Effector memory CD4-positive, alpha-beta T cell (primary cell): ENCODE measurements at regions not wholly inside any gene's neighbourhood (a gene's known extent, or its start where the extent isn't known, plus 50 kb on each side); places are given as distances from the start of the nearest gene placed in this dataset.

ENCODE experiments used
- DNase-seq, 3 donors: peaks; one replicate each; pipeline ENCODE4 v3.0.0-alpha.2; 2020
- H3K27ac ChIP-seq: 2 replicates; pipeline ENCODE4 v1.7.0; 2013; ENCODE audit warnings: mild to moderate bottlenecking, low read length, moderate library complexity; ENCODE audit not compliant: insufficient read depth, poor library complexity, severe bottlenecking
- H3K27me3 ChIP-seq: replicated peaks from 2 replicates; pipeline ENCODE4 v1.7.0; 2013; ENCODE audit warnings: mild to moderate bottlenecking, low read length; ENCODE audit not compliant: insufficient read depth, control insufficient read depth, poor library complexity, severe bottlenecking
- H3K36me3 ChIP-seq: 2 replicates; pipeline ENCODE4 v1.7.0; 2013; ENCODE audit warnings: mild to moderate bottlenecking, low read length, moderate library complexity; ENCODE audit not compliant: control insufficient read depth, insufficient read depth
- H3K4me1 ChIP-seq: 2 replicates; pipeline ENCODE4 v1.7.0; 2013; ENCODE audit warnings: low read length, mild to moderate bottlenecking; ENCODE audit not compliant: control insufficient read depth, insufficient read depth, poor library complexity, severe bottlenecking
- H3K4me3 ChIP-seq: 2 replicates; pipeline ENCODE4 v1.7.0; 2013; ENCODE audit warnings: low read length, low read depth, mild to moderate bottlenecking; ENCODE audit not compliant: insufficient read depth, poor library complexity, severe bottlenecking
- H3K9me3 ChIP-seq: 2 replicates; pipeline ENCODE4 v1.7.0; 2013; ENCODE audit warnings: mild to moderate bottlenecking, low read length, moderate library complexity; ENCODE audit not compliant: control insufficient read depth

- H3K36me3 ChIP-seq, result no peaks in the 10 kb centered on the region
- no peaks in the 10 kb centered on the region for H3K4me1 ChIP-seq
- no peaks in the 10 kb centered on the region for H3K9me3 ChIP-seq
- H3K27me3 ChIP-seq, result no peaks in the 10 kb centered on the region
- no peak overlapping the region for H3K4me3 ChIP-seq
- no peak overlapping the region for H3K27ac ChIP-seq
- no peak for DNase-seq
Measured at GRCh38 chr3:87576752-87577151, 300.4 kb upstream of the POU1F1 start.

- Histone ChIP-seq H3K36me3 (no peaks in the 10 kb centered on the region), H3K27me3 (no peaks in the 10 kb centered on the region), H3K9me3 (no peaks in the 10 kb centered on the region), H3K4me1 (no peaks in the 10 kb centered on the region), H3K4me3 (no peak overlapping the region), H3K27ac (no peak overlapping the region)
- no peak for DNase-seq
Measured at GRCh38 chr3:87575550-87575949, 299.2 kb upstream of the POU1F1 start.

- no peak for DNase-seq
- H3K27me3 ChIP-seq, result no peaks in the 10 kb centered on the region
- H3K4me1 ChIP-seq, result no peaks in the 10 kb centered on the region
- H3K4me3 ChIP-seq, result no peak overlapping the region
- H3K9me3 ChIP-seq, result no peaks in the 10 kb centered on the region
- no peak overlapping the region for H3K27ac ChIP-seq
- H3K36me3 ChIP-seq, result no peaks in the 10 kb centered on the region
Measured at GRCh38 chr3:87568331-87568730, 291.9 kb upstream of the POU1F1 start.

- no peak for DNase-seq
- H3K27me3 ChIP-seq, result no peaks in the 10 kb centered on the region
- no peak overlapping the region for H3K27ac ChIP-seq
- no peaks in the 10 kb centered on the region for H3K9me3 ChIP-seq
- no peaks in the 10 kb centered on the region for H3K36me3 ChIP-seq
- H3K4me1 ChIP-seq, result no peaks in the 10 kb centered on the region
- H3K4me3 ChIP-seq, result no peak overlapping the region
Measured at GRCh38 chr3:87564438-87564837, 288.1 kb upstream of the POU1F1 start.

GRCh38 chr3:87563712-87564111, 287.3 kb upstream of the POU1F1 start:
- Histone ChIP-seq H3K9me3 (no peaks in the 10 kb centered on the region), H3K4me1 (no peaks in the 10 kb centered on the region), H3K36me3 (no peaks in the 10 kb centered on the region), H3K27me3 (no peaks in the 10 kb centered on the region), H3K4me3 (no peak overlapping the region), H3K27ac (no peak overlapping the region)
- DNase-seq, result no peak

GRCh38 chr3:87558492-87558891, 282.1 kb upstream of the POU1F1 start:
- DNase-seq, result no peak
- no peaks in the 10 kb centered on the region for H3K4me1 ChIP-seq
- H3K27ac ChIP-seq, result no peak overlapping the region
- H3K36me3 ChIP-seq, result no peaks in the 10 kb centered on the region
- H3K9me3 ChIP-seq, result no peaks in the 10 kb centered on the region
- H3K4me3 ChIP-seq, result no peak overlapping the region
- H3K27me3 ChIP-seq, result no peaks in the 10 kb centered on the region

GRCh38 chr3:87555290-87555689, 278.9 kb upstream of the POU1F1 start:
- H3K9me3 ChIP-seq, result no peaks in the 10 kb centered on the region
- no peak overlapping the region for H3K4me3 ChIP-seq
- H3K27me3 ChIP-seq, result no peaks in the 10 kb centered on the region
- no peaks in the 10 kb centered on the region for H3K4me1 ChIP-seq
- H3K27ac ChIP-seq, result no peak overlapping the region
- H3K36me3 ChIP-seq, result no peaks in the 10 kb centered on the region
- DNase-seq, result no peak

GRCh38 chr3:87553058-87553457, 276.7 kb upstream of the POU1F1 start:
- Histone ChIP-seq H3K36me3 (no peaks in the 10 kb centered on the region), H3K9me3 (no peaks in the 10 kb centered on the region), H3K27me3 (no peaks in the 10 kb centered on the region), H3K27ac (no peak overlapping the region), H3K4me1 (no peaks in the 10 kb centered on the region), H3K4me3 (no peak overlapping the region)
- DNase-seq, result no peak

GRCh38 chr3:87550892-87551291, 274.5 kb upstream of the POU1F1 start:
- H3K9me3 ChIP-seq, result no peaks in the 10 kb centered on the region
- no peaks in the 10 kb centered on the region for H3K36me3 ChIP-seq
- no peak for DNase-seq
- H3K27ac ChIP-seq, result no peak overlapping the region
- no peak overlapping the region for H3K4me3 ChIP-seq
- H3K4me1 ChIP-seq, result no peaks in the 10 kb centered on the region
- H3K27me3 ChIP-seq, result no peaks in the 10 kb centered on the region

GRCh38 chr3:87549208-87549607, 272.8 kb upstream of the POU1F1 start:
- DNase-seq, result no peak
- Histone ChIP-seq H3K4me1 (no peaks in the 10 kb centered on the region), H3K4me3 (no peak overlapping the region), H3K27ac (no peak overlapping the region), H3K27me3 (no peaks in the 10 kb centered on the region), H3K9me3 (no peaks in the 10 kb centered on the region), H3K36me3 (no peaks in the 10 kb centered on the region)

GRCh38 chr3:87548271-87548670, 271.9 kb upstream of the POU1F1 start:
- no peaks in the 10 kb centered on the region for H3K27me3 ChIP-seq
- H3K9me3 ChIP-seq, result no peaks in the 10 kb centered on the region
- H3K27ac ChIP-seq, result no peak overlapping the region
- no peaks in the 10 kb centered on the region for H3K4me1 ChIP-seq
- DNase-seq, result no peak
- H3K36me3 ChIP-seq, result no peaks in the 10 kb centered on the region
- H3K4me3 ChIP-seq, result no peak overlapping the region
